ENCODE measurements at regions not wholly inside any gene's neighbourhood (a gene's known extent, or its start where the extent isn't known, plus 50 kb on each side); places are given as distances from the start of the nearest gene placed in this dataset.

DNA sequence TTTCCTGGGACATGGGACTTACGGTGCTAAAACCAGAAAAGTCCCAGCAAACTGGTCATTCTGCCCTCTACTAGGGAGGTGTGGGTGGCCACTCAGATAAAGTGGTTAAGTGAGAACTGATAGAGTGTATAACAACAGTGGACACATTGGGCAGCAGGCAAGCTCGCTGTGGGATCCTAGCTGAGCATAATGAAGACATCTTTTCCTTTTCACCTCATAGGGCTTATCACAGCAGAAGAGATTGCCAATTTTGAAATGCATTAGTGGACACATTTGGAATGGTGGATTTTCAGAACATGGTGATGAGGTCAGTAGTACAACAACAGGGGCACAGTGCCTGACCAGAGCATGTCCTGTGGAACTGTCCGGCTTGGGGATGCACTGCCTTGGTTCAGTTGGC, 477.1 kb upstream of the KIF2A start:
- DNase-seq (ENCODE audit: low read depth) = no peak

DNA sequence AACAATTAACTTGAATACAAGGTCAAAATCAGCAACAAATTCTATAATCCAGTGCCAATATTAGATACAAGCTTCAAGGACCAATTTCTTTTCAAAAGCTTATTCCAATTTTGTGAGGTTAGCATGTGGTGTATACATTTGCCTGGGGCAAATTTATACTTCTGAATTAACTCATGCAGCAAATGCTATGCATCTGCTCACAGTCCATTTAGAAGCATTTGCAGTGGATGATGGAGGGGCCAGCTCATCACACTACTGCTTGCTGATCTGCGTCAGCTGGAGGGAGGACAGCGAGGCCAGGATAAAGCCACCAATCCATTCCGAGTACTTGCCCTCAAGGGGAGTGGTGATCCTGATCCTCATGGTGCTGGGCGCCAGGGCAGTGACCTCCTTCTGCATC, 474.3 kb upstream of the KIF2A start:
- DNase-seq (ENCODE audit: low read depth) = no peak

- no peak for DNase-seq (ENCODE audit: low read depth)
These were observed 468.2 kb upstream of the KIF2A start for GRCh38 chr5:61837788-61838187.

GRCh38 chr5:61840361-61840760, 465.6 kb upstream of the KIF2A start:
- no peak for DNase-seq (ENCODE audit: low read depth)

- DNase-seq (ENCODE audit: low read depth) = no peak
These were observed 463.2 kb upstream of the KIF2A start for GRCh38 chr5:61842840-61843239.

- no peak for DNase-seq (ENCODE audit: low read depth)
These were observed 455.3 kb upstream of the KIF2A start for GRCh38 chr5:61850696-61851095.

GRCh38 chr5:61854531-61854930, 451.5 kb upstream of the KIF2A start:
- no peak for DNase-seq (ENCODE audit: low read depth)

GRCh38 chr5:61860978-61861377, 445.0 kb upstream of the KIF2A start:
- DNase-seq (ENCODE audit: low read depth) = no peak

DNA sequence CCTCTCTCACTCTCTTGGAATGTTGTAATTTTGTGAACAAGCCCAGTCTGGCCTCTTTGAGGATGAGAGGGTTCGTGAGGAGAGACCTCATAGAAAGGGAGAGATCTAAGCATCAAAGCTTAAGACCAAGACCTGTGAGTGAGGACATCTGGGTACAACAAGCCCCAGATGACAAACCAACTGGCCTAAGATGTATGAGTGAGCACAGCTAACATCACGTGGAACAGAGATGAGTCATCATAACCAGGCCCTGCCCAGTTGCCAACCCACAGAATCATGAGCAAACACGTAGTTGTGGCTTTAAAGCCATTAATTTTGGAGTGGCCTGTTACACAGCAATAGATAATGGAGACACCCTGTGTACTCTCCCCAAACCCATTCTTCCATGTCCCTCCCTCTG, 439.1 kb upstream of the KIF2A start:
- no peak for DNase-seq (ENCODE audit: low read depth)

- DNase-seq (ENCODE audit: low read depth) = no peak
These were observed 436.7 kb upstream of the KIF2A start for GRCh38 chr5:61869333-61869732.

GRCh38 chr5:61878471-61878870, 427.5 kb upstream of the KIF2A start:
- DNase-seq (ENCODE audit: low read depth) = no peak

GRCh38 chr5:61881821-61882487, 424.1 kb upstream of the KIF2A start:
- no peak for DNase-seq (ENCODE audit: low read depth)

DNA sequence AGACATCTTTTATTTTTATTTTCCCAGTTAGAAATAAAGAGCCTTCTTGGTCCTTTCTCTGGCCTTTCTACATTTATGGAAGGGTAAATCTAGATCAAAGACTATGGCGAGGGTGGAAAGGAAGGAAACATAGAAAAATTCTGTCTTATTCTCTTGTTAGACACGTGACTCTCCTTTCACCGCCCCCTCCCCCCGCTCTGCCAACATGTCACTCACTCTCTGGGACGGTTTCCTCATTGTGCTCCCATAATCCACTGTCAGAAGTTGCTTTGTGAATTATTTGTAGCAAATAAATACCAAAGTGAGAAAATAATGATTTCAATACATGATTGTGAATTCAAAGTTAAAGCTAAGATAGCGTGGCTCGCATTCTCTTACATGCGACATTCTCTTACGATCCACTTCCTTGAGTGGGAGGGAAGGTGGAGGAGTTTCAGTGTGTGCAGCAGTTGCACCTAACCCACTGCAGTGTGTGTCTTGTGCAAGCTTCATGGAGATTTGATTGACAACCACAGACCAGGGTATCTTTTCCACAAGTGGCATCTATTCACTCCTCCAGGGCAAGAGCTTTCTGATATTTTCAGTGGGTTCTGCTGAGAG, 423.0 kb upstream of the KIF2A start:
- DNase-seq (ENCODE audit: low read depth) = no peak

- DNase-seq (ENCODE audit: low read depth) = no peak
These were observed 421.7 kb upstream of the KIF2A start for GRCh38 chr5:61884252-61884855.

DNA sequence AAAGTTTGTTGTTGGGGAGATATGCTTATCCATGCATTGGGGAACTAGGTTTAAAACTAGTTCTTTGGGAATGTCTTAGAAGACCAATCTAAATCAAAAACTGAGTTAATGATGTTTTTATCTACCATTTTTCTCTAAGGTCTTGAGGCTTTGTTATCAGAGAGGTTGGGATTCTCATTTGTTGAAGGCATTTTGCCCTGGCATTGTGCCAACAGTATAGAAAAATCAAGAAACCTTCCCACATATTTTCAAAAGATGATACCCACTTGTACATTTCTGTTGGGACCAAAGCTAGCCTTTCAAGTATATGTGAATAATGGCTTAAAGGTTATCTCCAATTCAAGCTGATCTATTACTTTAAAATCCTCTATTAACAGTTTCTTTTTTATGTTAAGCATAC, 419.8 kb upstream of the KIF2A start:
- DNase-seq (ENCODE audit: low read depth) = no peak

DNA sequence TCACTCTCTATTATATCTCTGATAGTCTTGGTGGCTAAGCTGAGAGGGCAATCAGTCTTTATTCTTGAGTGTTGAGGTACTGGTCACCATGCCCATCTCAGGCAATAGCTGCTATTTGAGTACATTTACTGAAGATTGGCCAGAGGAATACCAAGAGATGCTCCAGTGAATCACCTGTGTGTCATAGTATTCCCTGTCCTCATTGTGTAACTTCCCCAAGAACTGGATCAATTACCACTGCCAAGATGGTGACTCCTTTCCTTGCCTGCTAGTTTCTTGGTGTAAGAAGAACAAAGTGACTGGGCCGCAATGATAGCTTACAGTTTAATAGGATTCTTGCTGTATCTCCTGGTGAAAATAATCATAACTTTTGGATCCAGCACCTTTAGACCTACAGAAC, 418.7 kb upstream of the KIF2A start:
- no peak for DNase-seq (ENCODE audit: low read depth)

DNA sequence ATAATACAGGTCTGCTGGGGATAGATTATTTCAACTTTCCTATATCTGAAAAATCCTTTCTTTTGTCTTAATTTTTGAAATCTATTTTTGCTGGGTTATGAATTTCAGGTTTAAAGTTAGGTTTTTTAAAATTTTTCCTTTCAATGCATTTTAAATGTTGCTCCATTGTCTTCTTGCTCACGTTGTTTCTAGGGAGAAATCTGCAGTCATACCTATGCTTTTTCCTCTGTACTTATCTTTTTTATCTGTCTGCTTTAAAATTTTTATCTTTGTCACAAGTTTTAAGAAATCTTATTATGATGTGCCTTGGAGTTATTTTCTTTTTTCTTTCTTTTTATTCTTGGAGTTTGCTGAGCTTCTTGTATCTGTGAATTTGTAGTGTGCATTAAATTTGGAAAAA, 412.0 kb upstream of the KIF2A start:
- no peak for DNase-seq (ENCODE audit: low read depth)

DNA sequence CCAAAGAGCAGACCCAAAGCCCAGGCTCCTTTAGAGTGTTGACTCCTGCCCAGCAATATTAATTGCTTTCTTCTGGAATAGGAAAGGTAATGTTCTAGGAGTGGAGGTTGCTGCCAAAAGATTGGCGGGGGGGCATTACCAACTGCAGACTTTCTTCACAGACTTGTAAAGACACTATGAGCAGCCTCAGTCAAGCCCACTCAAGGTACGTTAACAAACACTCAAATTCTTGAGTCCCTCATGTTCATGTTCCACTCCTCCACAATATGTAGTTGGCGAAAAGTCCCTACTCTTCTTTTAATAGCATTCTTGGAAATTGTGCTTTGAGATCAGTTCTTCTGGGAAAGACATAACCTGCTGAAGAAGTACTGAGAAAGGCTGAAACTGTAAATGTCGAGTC, 409.2 kb upstream of the KIF2A start:
- no peak for DNase-seq (ENCODE audit: low read depth)

GRCh38 chr5:61897251-61897650, 408.8 kb upstream of the KIF2A start:
- DNase-seq (ENCODE audit: low read depth) = no peak

- no peak for DNase-seq (ENCODE audit: low read depth)
These were observed 404.0 kb upstream of the KIF2A start for GRCh38 chr5:61901997-61902396.

GRCh38 chr5:61904730-61905129, 401.3 kb upstream of the KIF2A start:
- DNase-seq (ENCODE audit: low read depth) = no peak

DNA sequence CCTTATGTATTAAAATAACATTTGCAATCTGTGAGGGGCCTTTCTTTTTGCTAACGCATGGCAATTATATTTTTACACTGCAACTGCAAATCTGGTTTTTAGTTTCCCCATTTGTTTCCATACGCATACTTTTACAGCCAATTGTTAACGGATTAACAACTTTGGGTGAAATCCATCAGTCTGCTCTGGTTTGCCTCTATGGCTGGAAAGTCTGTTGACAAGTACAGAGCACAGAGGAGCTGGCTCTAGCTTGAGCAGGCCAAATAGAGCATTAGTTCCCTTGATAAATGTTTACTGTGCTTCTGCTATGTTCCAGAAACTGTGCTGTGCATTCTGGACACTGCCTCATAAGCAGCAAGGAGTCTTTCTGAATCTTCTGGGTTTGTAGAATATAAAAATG, 400.4 kb upstream of the KIF2A start:
- no peak for DNase-seq (ENCODE audit: low read depth)

DNA sequence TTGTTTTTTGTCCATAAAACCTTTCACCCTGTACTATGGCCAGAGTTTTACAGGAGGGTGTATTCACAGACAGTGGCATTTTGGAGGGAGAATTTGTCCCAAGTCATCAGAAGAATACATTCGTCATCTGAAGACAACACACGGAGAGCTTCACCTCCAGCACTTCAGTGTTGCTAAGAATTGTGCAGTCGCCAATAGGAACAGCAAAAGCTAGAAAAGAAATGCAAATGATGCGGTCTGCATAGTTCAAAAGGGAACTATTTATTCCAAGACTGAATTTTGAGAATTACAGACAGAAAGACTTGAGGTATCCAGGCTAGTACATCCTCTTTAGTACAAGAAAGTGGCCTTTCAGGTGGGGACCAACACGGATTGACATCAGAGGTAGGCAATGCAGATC, 399.2 kb upstream of the KIF2A start:
- no peak for DNase-seq (ENCODE audit: low read depth)

- DNase-seq (ENCODE audit: low read depth) = no peak
These were observed 398.0 kb upstream of the KIF2A start for GRCh38 chr5:61907995-61908394.
